BE2C (cell line): ENCODE measurements at regions not wholly inside any gene's neighbourhood (a gene's known extent, or its start where the extent isn't known, plus 50 kb on each side); places are given as distances from the start of the nearest gene placed in this dataset.

Experiments used
- DNase-seq: peaks from one replicate; pipeline ENCODE4 v3.0.0-alpha.2; 2020
- H3K27me3 ChIP-seq: fragments of 250-450 bp; sonication (Bioruptor Pico); 2 replicates; pipeline ENCODE4 v1.5.1; 2020; ENCODE audit warnings: mild to moderate bottlenecking
- H3K36me3 ChIP-seq: fragments of 250-450 bp; sonication (Bioruptor Pico); 2 replicates; pipeline ENCODE4 v1.5.1; 2020; ENCODE audit warnings: mild to moderate bottlenecking
- H3K4me1 ChIP-seq: fragments of 250-450 bp; sonication (Bioruptor Pico); 2 replicates; pipeline ENCODE4 v1.5.1; 2020
- H3K4me3 ChIP-seq: 2 replicates; pipeline ENCODE4 v1.5.1; 2011; ENCODE audit warnings: low read depth, low read length
- H3K9me3 ChIP-seq: fragments of 250-450 bp; sonication (Bioruptor Pico); 2 replicates; pipeline ENCODE4 v1.5.1; 2020
- TF ChIP-seq, protein P1 (sequence below): IDR thresholded peaks from 2 replicates; pipeline ENCODE4 v1.5.1; 2012; ENCODE audit warnings: mild to moderate bottlenecking, low read depth, low read length

- DNase-seq = no peak
- Histone ChIP-seq H3K27me3 (no peaks in the 10 kb centered on the region), H3K9me3 (no peaks in the 10 kb centered on the region), H3K4me3 (no peak overlapping the region), H3K4me1 (no peaks in the 10 kb centered on the region), H3K36me3 (no peaks in the 10 kb centered on the region)
- TF ChIP-seq, protein P1, sequence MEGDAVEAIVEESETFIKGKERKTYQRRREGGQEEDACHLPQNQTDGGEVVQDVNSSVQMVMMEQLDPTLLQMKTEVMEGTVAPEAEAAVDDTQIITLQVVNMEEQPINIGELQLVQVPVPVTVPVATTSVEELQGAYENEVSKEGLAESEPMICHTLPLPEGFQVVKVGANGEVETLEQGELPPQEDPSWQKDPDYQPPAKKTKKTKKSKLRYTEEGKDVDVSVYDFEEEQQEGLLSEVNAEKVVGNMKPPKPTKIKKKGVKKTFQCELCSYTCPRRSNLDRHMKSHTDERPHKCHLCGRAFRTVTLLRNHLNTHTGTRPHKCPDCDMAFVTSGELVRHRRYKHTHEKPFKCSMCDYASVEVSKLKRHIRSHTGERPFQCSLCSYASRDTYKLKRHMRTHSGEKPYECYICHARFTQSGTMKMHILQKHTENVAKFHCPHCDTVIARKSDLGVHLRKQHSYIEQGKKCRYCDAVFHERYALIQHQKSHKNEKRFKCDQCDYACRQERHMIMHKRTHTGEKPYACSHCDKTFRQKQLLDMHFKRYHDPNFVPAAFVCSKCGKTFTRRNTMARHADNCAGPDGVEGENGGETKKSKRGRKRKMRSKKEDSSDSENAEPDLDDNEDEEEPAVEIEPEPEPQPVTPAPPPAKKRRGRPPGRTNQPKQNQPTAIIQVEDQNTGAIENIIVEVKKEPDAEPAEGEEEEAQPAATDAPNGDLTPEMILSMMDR = no peak
Observed at GRCh38 chr2:66890166-66890742, 455.3 kb downstream of the MEIS1 start.

DNA sequence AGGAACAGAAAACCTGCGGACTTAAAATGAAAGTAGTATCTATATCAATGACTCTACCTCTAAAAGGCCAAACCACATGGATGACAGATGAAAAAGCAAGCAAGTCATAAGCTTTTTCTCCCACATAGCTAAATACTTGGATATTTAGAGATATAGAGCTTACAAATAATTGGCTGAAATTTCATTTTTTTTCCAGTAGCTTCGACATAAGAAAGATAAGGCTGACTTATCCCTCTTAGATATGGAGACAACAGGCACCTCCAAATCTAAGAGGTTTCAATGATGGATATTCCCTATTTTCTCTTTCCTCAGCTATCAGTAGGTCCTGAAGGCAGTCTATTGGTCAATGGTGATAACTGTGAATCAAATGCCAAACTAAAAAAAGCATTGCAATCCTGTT lies 460.3 kb downstream of the MEIS1 start:
- Histone ChIP-seq H3K36me3 (no peaks in the 10 kb centered on the region), H3K4me3 (no peak overlapping the region), H3K9me3 (no peaks in the 10 kb centered on the region), H3K4me1 (no peaks in the 10 kb centered on the region), H3K27me3 (no peaks in the 10 kb centered on the region)
- TF ChIP-seq, protein P1 = no peak
- no peak for DNase-seq

- TF ChIP-seq, protein P1 = no peak
- H3K27me3 ChIP-seq = no peaks in the 10 kb centered on the region
- H3K9me3 ChIP-seq = no peaks in the 10 kb centered on the region
- H3K4me3 ChIP-seq = no peak overlapping the region
- H3K36me3 ChIP-seq = no peaks in the 10 kb centered on the region
- no peaks in the 10 kb centered on the region for H3K4me1 ChIP-seq
- no peak for DNase-seq
Observed at GRCh38 chr2:66896131-66896530, 461.2 kb downstream of the MEIS1 start.

DNA sequence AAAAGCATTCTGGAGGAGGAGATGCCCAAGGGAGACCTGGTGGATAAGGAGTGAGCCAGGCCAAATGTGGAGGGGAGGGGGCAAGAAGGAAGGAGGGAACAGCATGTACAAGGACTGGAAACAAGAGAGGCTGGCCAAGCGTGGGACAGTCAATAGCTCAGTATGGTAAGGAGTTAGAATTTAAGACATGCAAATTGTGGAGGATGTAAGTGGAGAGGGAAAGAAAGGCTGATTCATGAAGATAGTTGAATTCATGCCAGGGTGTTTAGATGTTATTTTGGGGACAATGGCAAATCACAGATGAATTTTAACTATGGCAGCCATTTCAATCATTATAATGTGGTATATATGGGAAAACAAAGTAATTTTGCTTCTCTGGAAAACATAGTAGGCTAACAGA lies 462.3 kb downstream of the MEIS1 start:
- TF ChIP-seq, protein P1 = no peak
- Histone ChIP-seq H3K36me3 (no peaks in the 10 kb centered on the region), H3K27me3 (no peaks in the 10 kb centered on the region), H3K9me3 (no peaks in the 10 kb centered on the region), H3K4me3 (no peak overlapping the region), H3K4me1 (no peaks in the 10 kb centered on the region)
- no peak for DNase-seq

DNA sequence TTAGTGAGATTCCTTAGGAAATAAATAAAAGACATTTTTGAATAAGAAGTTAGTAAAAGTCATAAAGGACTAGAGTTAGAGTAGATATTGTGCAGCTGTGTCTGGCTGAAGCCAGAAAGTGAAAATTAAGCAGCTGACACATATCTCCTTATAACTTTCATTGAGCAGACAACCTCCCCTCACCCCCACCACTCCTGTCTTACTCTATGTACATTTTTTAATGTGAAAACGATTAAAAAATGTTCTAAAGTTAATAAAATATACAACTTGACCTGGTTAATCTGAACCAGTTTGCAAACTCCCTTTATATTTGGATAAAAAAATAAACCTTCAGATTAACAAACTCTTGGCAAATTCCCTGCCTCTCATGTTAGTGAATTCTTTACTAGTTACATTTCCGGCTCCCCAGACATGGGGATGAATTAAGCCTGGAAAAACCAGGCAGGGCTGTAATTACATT lies 462.8 kb downstream of the MEIS1 start:
- no peaks in the 10 kb centered on the region for H3K27me3 ChIP-seq
- TF ChIP-seq, protein P1 = no peak
- no peak overlapping the region for H3K4me3 ChIP-seq
- H3K9me3 ChIP-seq = no peaks in the 10 kb centered on the region
- H3K36me3 ChIP-seq = no peaks in the 10 kb centered on the region
- H3K4me1 ChIP-seq = no peaks in the 10 kb centered on the region
- DNase-seq = no peak

DNA sequence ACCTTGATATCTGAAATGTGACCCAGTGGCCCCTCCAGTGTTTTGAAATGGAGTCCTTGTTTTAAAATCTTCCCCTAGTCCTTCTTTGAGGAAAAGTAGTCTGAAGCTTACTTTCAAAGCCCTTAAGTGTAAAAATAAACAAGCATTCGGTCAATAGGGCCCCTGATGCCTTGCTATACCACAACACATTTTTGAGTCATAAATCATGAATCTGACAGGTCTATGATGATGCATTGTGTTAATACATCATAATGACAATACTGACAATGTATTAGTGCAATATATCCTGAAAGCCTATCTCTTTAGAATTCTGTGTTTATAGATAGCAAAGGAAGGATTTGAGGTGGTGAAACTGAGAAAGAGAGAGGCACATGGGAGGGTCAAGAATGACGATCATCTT lies 464.2 kb downstream of the MEIS1 start:
- Histone ChIP-seq H3K4me1 (no peaks in the 10 kb centered on the region), H3K27me3 (no peaks in the 10 kb centered on the region), H3K36me3 (no peaks in the 10 kb centered on the region), H3K9me3 (no peaks in the 10 kb centered on the region), H3K4me3 (no peak overlapping the region)
- DNase-seq = no peak
- TF ChIP-seq, protein P1 = no peak
